ENCODE measurements at regions not wholly inside any gene's neighbourhood (a gene's known extent, or its start where the extent isn't known, plus 50 kb on each side); places are given as distances from the start of the nearest gene placed in this dataset.
"Not testable (repeated sequence)": the region's sequence is repeated elsewhere in the genome, so short reads cannot be mapped to it uniquely, and the experiment has no call there.

- no peak for DNase-seq (ENCODE audit: low read depth in 2 of 2)
Measured at GRCh38 chr9:79382458-79382857, 189.3 kb upstream of the TLE4 start.

- no peak for DNase-seq (ENCODE audit: low read depth in 2 of 2)
Measured at GRCh38 chr9:79383096-79383495, 188.7 kb upstream of the TLE4 start.

- no peak for DNase-seq (ENCODE audit: low read depth in 2 of 2)
Measured at GRCh38 chr9:79384091-79384490, 187.7 kb upstream of the TLE4 start.

GRCh38 chr9:79384501-79384900 is 187.3 kb upstream of the TLE4 start:
- DNase-seq (ENCODE audit: low read depth in 2 of 2) = no peak

GRCh38 chr9:79387101-79387835 is 184.5 kb upstream of the TLE4 start:
- DNase-seq (ENCODE audit: low read depth in 2 of 2) = no peak

- no peak for DNase-seq (ENCODE audit: low read depth in 2 of 2)
Measured at GRCh38 chr9:79390077-79390698, 181.6 kb upstream of the TLE4 start.

- no peak for DNase-seq (ENCODE audit: low read depth in 2 of 2)
Measured at GRCh38 chr9:79390781-79391770, 180.7 kb upstream of the TLE4 start.

GRCh38 chr9:79395228-79395627 is 176.5 kb upstream of the TLE4 start:
- no peak for DNase-seq (ENCODE audit: low read depth in 2 of 2)

- no peak for DNase-seq (ENCODE audit: low read depth in 2 of 2)
Measured at GRCh38 chr9:79395755-79396154, 176.0 kb upstream of the TLE4 start.

- no peak for DNase-seq (ENCODE audit: low read depth in 2 of 2)
Measured at GRCh38 chr9:79396168-79396567, 175.6 kb upstream of the TLE4 start.

GRCh38 chr9:79403495-79403894 is 168.3 kb upstream of the TLE4 start:
- no peak for DNase-seq (ENCODE audit: low read depth in 2 of 2)

- DNase-seq (ENCODE audit: low read depth in 2 of 2) = no peak
Measured at GRCh38 chr9:79408200-79408599, 163.6 kb upstream of the TLE4 start.

GRCh38 chr9:79408617-79409016 is 163.1 kb upstream of the TLE4 start:
- no peak for DNase-seq (ENCODE audit: low read depth in 2 of 2)

GRCh38 chr9:79409182-79409823 is 162.5 kb upstream of the TLE4 start:
- DNase-seq (ENCODE audit: low read depth in 2 of 2) = no peak

GRCh38 chr9:79425840-79426239 is 145.9 kb upstream of the TLE4 start:
- DNase-seq (ENCODE audit: low read depth in 2 of 2) = no peak

GRCh38 chr9:79428422-79428821 is 143.3 kb upstream of the TLE4 start:
- no peak for DNase-seq (ENCODE audit: low read depth in 2 of 2)

- no peak for DNase-seq (ENCODE audit: low read depth in 2 of 2)
Measured at GRCh38 chr9:79430619-79431018, 141.1 kb upstream of the TLE4 start.

GRCh38 chr9:79431019-79431679 is 140.6 kb upstream of the TLE4 start:
- no peak for DNase-seq (ENCODE audit: low read depth in 2 of 2)

GRCh38 chr9:79432485-79432884 is 139.3 kb upstream of the TLE4 start:
- no peak for DNase-seq (ENCODE audit: low read depth in 2 of 2)

GRCh38 chr9:79433703-79434102 is 138.1 kb upstream of the TLE4 start:
- no peak for DNase-seq (ENCODE audit: low read depth in 2 of 2)

- DNase-seq (ENCODE audit: low read depth in 2 of 2) = not testable (repeated sequence)
Measured at GRCh38 chr9:79439221-79439620, 132.5 kb upstream of the TLE4 start.

All from stimulated activated CD8-positive, alpha-beta memory T cell treated with anti-CD3 and anti-CD28 coated beads, Interleukin-7, amount 100 ng/mL, for 1 hour (primary cell).